KMS-11 (cell line): ENCODE measurements at regions not wholly inside any gene's neighbourhood (a gene's known extent, or its start where the extent isn't known, plus 50 kb on each side); places are given as distances from the start of the nearest gene placed in this dataset.

Source experiments
- H2AFZ ChIP-seq: fragments of 200-600 bp; sonication (generic); 2 replicates; pipeline ENCODE4 v1.6.1; 2016; ENCODE audit warnings: antibody characterized with exemption, mixed run types, low read depth
- H3K27ac ChIP-seq: fragments of 200-600 bp; sonication (generic); 2 replicates; pipeline ENCODE4 v1.6.1; 2016; ENCODE audit warnings: mild to moderate bottlenecking, mixed run types
- H3K27me3 ChIP-seq: fragments of 200-600 bp; sonication (generic); 2 replicates; pipeline ENCODE4 v1.6.1; 2017; ENCODE audit warnings: mild to moderate bottlenecking, low read depth, mixed run types, moderate library complexity; ENCODE audit not compliant: insufficient read depth
- H3K36me3 ChIP-seq: fragments of 200-600 bp; sonication (generic); 2 replicates; pipeline ENCODE4 v1.6.1; 2017; ENCODE audit warnings: mild to moderate bottlenecking, mixed run types; ENCODE audit not compliant: insufficient read depth
- H3K4me1 ChIP-seq: fragments of 200-600 bp; sonication (generic); 2 replicates; pipeline ENCODE4 v1.6.1; 2016; ENCODE audit warnings: mild to moderate bottlenecking, low read depth, mixed run types; ENCODE audit not compliant: poor library complexity, severe bottlenecking
- H3K4me2 ChIP-seq: fragments of 200-600 bp; sonication (generic); 2 replicates; pipeline ENCODE4 v1.7.0; 2016; ENCODE audit warnings: mild to moderate bottlenecking, mixed run types
- H3K4me3 ChIP-seq: fragments of 200-600 bp; sonication (generic); IDR thresholded peaks from 2 replicates; pipeline ENCODE4 v1.6.1; 2017; ENCODE audit warnings: low read depth, low read length, mixed read lengths; ENCODE audit not compliant: insufficient read depth
- H3K79me2 ChIP-seq: fragments of 200-600 bp; sonication (generic); 2 replicates; pipeline ENCODE4 v1.6.1; 2016; ENCODE audit warnings: low read depth, mixed run types; ENCODE audit not compliant: insufficient read depth
- H3K9ac ChIP-seq: fragments of 200-600 bp; sonication (generic); 2 replicates; pipeline ENCODE4 v1.6.1; 2016; ENCODE audit warnings: mild to moderate bottlenecking, mixed run types
- H4K20me1 ChIP-seq: fragments of 200-600 bp; sonication (generic); 2 replicates; pipeline ENCODE4 v1.6.1; 2016; ENCODE audit warnings: mild to moderate bottlenecking, mixed run types; ENCODE audit not compliant: insufficient read depth
- CTCF ChIP-seq: fragments of 200-600 bp; sonication (generic); conservative IDR thresholded peaks from 2 replicates; pipeline ENCODE4 v1.6.1; 2017; ENCODE audit warnings: low read depth, mild to moderate bottlenecking, antibody characterized with exemption, low read length, moderate library complexity, mixed read lengths

- H3K27ac ChIP-seq, result no peak overlapping the region
- no peaks in the 10 kb centered on the region for H3K4me1 ChIP-seq
- no peak overlapping the region for H3K9ac ChIP-seq
- H4K20me1 ChIP-seq, result no peaks in the 10 kb centered on the region
- H3K36me3 ChIP-seq, result no peaks in the 10 kb centered on the region
- H3K79me2 ChIP-seq, result no peaks in the 10 kb centered on the region
- no peak overlapping the region for H3K4me2 ChIP-seq
- no peak overlapping the region for H3K4me3 ChIP-seq
- H3K27me3 ChIP-seq, result no peaks in the 10 kb centered on the region
- H2AFZ ChIP-seq, result no peak overlapping the region
- TF ChIP-seq CTCF, result no peak
Observed at GRCh38 chr11:47911149-47911548, 63.0 kb upstream of the NUP160 start.

- Histone ChIP-seq H3K27ac (no peak overlapping the region), H3K27me3 (no peaks in the 10 kb centered on the region), H3K36me3 (no peaks in the 10 kb centered on the region), H3K79me2 (no peaks in the 10 kb centered on the region), H3K4me2 (no peak overlapping the region), H3K4me1 (no peaks in the 10 kb centered on the region), H3K4me3 (no peak overlapping the region), H3K9ac (no peak overlapping the region), H4K20me1 (no peaks in the 10 kb centered on the region), H2AFZ (no peak overlapping the region)
- TF ChIP-seq CTCF, result no peak
Observed at GRCh38 chr11:47908198-47908597, 60.0 kb upstream of the NUP160 start.

GRCh38 chr11:47907499-47907898 lies 59.3 kb upstream of the NUP160 start:
- Histone ChIP-seq H4K20me1 (no peaks in the 10 kb centered on the region), H3K36me3 (no peaks in the 10 kb centered on the region), H3K27ac (no peak overlapping the region), H3K9ac (no peak overlapping the region), H2AFZ (no peak overlapping the region), H3K4me1 (no peaks in the 10 kb centered on the region), H3K27me3 (no peaks in the 10 kb centered on the region), H3K4me3 (no peak overlapping the region), H3K4me2 (no peak overlapping the region), H3K79me2 (no peaks in the 10 kb centered on the region)
- TF ChIP-seq CTCF, result no peak

GRCh38 chr11:47906066-47906465 lies 57.9 kb upstream of the NUP160 start:
- H3K79me2 ChIP-seq, result no peaks in the 10 kb centered on the region
- H3K36me3 ChIP-seq, result no peaks in the 10 kb centered on the region
- H3K4me3 ChIP-seq, result no peak overlapping the region
- H3K9ac ChIP-seq, result no peak overlapping the region
- H3K4me1 ChIP-seq, result no peaks in the 10 kb centered on the region
- H3K27ac ChIP-seq, result no peak overlapping the region
- H3K4me2 ChIP-seq, result no peak overlapping the region
- H4K20me1 ChIP-seq, result no peaks in the 10 kb centered on the region
- no peak for TF ChIP-seq CTCF
- no peaks in the 10 kb centered on the region for H3K27me3 ChIP-seq
- no peak overlapping the region for H2AFZ ChIP-seq
